Choroid plexus epithelial cell (primary cell): ENCODE measurements at regions not wholly inside any gene's neighbourhood (a gene's known extent, or its start where the extent isn't known, plus 50 kb on each side); places are given as distances from the start of the nearest gene placed in this dataset.
A peak's percentile ranks its signal among the peaks of the same experiment; 100 is the strongest.
"Not testable (repeated sequence)": the region's sequence is repeated elsewhere in the genome, so short reads cannot be mapped to it uniquely, and the experiment has no call there.

Source experiments
- DNase-seq: peaks from one replicate; pipeline ENCODE4 v3.0.0-alpha.2; 2010; ENCODE audit warnings: low read depth
- H3K4me3 ChIP-seq: 2 replicates; pipeline ENCODE4 v1.5.1; 2011; ENCODE audit warnings: low read depth, mild to moderate bottlenecking, control low read depth, low read length, moderate library complexity
- TF ChIP-seq, protein P1 (sequence below): conservative IDR thresholded peaks from 2 replicates; pipeline ENCODE4 v1.5.1; 2011; ENCODE audit warnings: low read depth, mild to moderate bottlenecking, control low read depth, inconsistent platforms, low read length, moderate library complexity

DNA sequence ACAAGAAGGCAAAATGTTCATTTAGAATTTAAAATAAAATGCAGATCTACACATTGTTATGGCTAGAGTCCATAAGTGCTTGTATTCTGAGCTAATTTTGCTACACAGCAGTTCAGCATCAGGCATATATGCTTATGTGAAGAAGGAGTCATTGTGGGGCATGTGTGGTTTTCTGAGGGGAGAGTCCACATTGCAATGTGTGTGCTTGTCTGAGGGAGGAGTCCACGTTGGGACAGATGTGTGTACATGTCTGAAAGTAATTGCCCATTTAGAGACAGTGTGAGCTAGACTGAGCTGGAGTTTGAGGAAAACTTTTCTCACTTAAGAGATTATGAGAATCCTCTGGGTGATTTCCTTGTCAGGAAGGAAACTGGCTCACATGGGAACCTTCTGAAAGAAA, 767.9 kb downstream of the TMEM121 start:
- H3K4me3 ChIP-seq = no peak overlapping the region
- DNase-seq = no peak
- TF ChIP-seq, protein P1, sequence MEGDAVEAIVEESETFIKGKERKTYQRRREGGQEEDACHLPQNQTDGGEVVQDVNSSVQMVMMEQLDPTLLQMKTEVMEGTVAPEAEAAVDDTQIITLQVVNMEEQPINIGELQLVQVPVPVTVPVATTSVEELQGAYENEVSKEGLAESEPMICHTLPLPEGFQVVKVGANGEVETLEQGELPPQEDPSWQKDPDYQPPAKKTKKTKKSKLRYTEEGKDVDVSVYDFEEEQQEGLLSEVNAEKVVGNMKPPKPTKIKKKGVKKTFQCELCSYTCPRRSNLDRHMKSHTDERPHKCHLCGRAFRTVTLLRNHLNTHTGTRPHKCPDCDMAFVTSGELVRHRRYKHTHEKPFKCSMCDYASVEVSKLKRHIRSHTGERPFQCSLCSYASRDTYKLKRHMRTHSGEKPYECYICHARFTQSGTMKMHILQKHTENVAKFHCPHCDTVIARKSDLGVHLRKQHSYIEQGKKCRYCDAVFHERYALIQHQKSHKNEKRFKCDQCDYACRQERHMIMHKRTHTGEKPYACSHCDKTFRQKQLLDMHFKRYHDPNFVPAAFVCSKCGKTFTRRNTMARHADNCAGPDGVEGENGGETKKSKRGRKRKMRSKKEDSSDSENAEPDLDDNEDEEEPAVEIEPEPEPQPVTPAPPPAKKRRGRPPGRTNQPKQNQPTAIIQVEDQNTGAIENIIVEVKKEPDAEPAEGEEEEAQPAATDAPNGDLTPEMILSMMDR = no peak

DNA sequence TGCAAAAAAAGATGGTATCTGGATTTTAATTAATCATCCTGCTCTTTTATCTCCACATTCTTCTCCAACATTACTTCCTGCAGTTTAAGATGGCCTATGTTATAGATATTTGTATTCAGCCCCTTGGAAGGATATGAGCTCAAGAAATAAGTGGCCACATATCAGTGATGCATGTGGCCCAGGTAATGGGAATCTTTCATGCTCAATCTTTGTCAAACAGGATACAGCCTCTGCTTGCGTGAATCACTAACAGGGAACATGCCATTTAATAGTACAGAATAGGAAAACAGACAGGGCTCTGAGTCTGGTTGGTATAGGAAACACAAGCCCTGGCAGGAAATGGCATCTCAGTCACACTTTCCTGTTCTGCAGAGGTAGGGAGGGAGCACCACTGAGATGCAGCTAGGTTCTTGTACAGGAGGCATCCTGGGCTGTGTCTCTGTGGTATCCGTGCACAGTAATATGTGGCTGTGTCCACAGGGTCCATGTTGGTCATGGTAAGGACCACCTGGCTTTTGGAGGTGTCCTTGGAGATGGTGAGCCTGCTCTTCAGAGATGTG, 774.6 kb downstream of the TMEM121 start:
- H3K4me3 ChIP-seq, DNase-seq: not testable (repeated sequence)

DNA sequence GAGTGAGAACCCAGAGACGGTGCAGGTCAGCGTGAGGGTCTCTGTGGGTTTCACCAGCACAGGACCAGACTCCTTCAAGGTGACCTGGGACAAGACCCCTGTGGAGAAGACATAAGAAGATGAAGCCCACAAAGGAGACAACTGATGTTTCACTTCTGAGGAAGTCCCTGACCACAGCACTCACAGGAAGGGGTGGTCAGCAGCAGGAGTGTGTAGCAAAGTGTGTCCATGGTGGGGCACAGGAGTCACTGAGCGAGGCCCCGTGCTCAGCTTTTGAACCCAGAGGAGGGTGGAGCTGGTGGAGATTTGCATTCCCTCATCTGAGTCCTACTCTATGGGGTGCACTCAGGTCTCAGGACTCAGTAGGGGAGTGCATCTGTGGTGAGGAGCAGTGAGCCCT, 775.2 kb downstream of the TMEM121 start:
- DNase-seq, H3K4me3 ChIP-seq: not testable (repeated sequence)

DNA sequence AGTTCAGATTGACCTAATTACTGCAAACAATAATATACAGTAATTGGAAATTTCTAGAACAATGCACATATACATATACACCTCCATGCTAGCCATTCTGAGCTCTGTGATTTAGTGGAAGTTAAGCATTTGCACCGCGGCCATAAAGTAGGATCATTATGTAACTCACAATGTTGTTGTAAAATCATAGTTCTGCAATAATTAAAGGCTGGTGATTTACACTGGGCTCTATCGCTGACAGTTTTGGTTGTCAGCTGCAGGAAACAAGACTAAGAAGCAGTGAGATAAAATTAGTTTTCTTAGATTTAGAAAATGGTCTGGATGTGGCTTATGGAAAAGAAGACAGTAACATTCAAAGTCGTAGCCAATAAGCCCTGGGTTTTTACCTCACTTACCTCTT, 776.3 kb downstream of the TMEM121 start:
- no peak overlapping the region for H3K4me3 ChIP-seq
- no peak for DNase-seq
- TF ChIP-seq, protein P1 = no peak

DNA sequence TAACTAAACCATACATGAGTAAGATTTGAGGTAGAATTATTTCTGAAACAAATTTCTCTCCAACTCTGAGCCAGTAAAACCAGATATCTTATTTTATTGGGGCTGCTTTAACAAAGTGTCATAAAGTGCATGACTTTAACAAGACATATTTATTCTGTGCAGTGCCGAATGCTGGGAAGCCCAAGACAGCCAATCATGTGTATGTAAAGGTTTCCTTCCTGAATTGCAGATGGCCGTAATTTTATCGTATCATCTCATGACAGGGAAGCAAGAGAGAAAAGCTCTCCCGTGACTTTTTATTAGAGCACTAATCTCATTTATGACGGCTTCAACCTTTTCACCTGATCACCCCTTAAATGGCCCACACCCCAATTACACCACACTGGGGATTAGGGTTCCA, 777.9 kb downstream of the TMEM121 start:
- H3K4me3 ChIP-seq = no peak overlapping the region
- TF ChIP-seq, protein P1 = no peak
- no peak for DNase-seq

DNA sequence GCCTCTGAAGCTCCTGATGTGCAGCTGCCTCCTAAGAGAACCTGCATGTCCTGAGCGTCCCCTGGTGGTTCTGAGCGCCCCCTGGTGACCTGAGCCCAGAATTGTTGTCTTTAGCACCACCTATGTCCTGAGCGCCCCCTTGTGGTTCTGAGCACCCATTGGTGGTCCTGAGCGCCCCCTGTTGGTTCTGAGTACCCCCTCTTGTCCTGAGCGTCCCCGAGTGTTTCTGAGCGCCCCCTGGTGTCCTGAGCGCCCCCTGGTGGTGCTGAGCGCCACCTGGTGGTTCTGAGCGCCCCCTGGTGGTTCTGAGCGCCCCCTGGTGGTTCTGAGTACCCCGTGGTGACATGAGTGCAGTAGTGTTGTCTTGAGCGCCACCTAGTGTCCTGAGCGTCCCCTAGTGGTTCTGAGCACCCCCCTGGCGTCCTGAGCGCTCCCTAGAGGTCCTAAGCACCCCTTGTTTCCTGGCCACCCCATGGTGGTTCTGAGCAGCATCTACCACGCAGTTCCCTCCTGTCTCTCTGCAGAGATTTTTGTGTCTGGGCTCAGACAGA, 782.5 kb downstream of the TMEM121 start:
- H3K4me3 ChIP-seq = no peak overlapping the region
- TF ChIP-seq, protein P1 = peak; percentile 39
- peak; percentile 2 for DNase-seq

DNA sequence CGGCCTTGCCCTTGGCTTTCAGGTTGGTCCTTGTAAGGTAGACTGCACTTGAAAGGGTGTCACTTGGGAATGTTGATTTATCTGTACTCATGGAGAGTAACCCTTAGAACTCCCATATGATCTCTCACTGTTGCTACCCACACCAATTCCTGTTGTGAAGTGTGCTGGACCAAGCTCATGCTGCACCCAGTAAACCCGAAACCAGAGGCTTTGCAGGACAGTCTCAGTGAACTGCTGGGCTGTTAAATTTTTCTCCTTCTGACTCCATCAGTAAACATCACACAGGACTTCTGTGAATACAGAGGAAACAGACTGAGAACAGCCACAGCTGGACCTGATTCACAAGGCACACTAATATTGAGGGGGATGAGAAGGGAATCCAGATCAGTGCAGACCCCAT, 783.0 kb downstream of the TMEM121 start:
- no peak overlapping the region for H3K4me3 ChIP-seq
- no peak for DNase-seq
- TF ChIP-seq, protein P1 = no peak

DNA sequence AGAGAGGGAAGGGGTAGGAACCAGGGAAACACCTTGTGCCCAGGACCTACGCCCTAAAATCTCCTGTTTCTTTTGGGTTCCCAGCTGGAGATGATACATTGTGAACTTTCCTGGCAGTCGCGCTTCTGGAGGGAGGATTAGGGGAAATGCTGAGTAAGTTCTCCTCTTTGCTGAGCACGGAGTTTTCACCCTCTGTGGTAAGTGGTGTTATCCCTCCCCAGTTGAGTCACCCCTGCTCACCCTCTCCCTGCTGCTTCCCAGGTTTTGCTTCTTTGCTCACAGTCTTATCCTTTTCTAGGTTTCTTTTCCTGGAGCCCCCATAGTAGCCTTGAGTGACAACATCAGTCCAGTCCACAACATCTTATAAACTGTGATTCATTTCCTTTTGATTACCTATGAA, 789.1 kb downstream of the TMEM121 start:
- TF ChIP-seq, protein P1 = no peak
- no peak overlapping the region for H3K4me3 ChIP-seq
- no peak for DNase-seq
